Caco-2 (cell line): ENCODE measurements at regions not wholly inside any gene's neighbourhood (a gene's known extent, or its start where the extent isn't known, plus 50 kb on each side); places are given as distances from the start of the nearest gene placed in this dataset.

Experiments
- BruUV-seq: library from RNA; stranded (reverse); fragments of 400-500 nt; replicated peaks from 2 replicates; lab custom pipeline; 2021; lab: Mats Ljungman, UMichigan
- CTCF ChIA-PET: fragments of 300-600 bp; sonication (Branson Sonifier 250); formaldehyde crosslinking; loops from one replicate; lab custom pipeline; 2022; ENCODE audit warnings: antibody characterized with exemption; lab: Charles Lee
- POLR2A ChIA-PET: fragments of 300-600 bp; sonication (Branson Sonifier 250); formaldehyde crosslinking; loops from one replicate; lab custom pipeline; 2022; ENCODE audit warnings: antibody characterized with exemption; lab: Charles Lee
- DNase-seq, 2 experiments: peaks; one replicate each; pipeline versions ENCODE4 v3.0.0 to v3.0.0-alpha.2; 2020 to 2022
- H3K27me3 ChIP-seq: replicated peaks from 2 replicates; pipeline ENCODE4 v1.6.0; 2011; ENCODE audit warnings: low read length; ENCODE audit not compliant: control insufficient read depth, insufficient read depth
- H3K36me3 ChIP-seq: 2 replicates; pipeline ENCODE4 v1.5.1; 2011; ENCODE audit warnings: low read length; ENCODE audit not compliant: control insufficient read depth, insufficient read depth
- H3K4me1 ChIP-seq: fragments of 250-450 bp; sonication (Bioruptor Pico); 2 replicates; pipeline ENCODE4 v1.5.1; 2020; ENCODE audit warnings: mild to moderate bottlenecking
- H3K4me3 ChIP-seq: 2 replicates; pipeline ENCODE4 v1.5.1; 2011; ENCODE audit warnings: low read depth, mild to moderate bottlenecking, control low read depth, low read length
- H3K9me3 ChIP-seq: fragments of 250-450 bp; sonication (Bioruptor Pico); 2 replicates; pipeline ENCODE4 v1.5.1; 2020; ENCODE audit warnings: mild to moderate bottlenecking, moderate library complexity
- H3K27ac Mint-ChIP-seq: one replicate; pipeline ENCODE4 v1.8.0; 2022; ENCODE audit warnings: mixed read lengths; ENCODE audit not compliant: unreplicated experiment
- H3K27me3 Mint-ChIP-seq: one replicate; pipeline ENCODE4 v1.8.0; 2022; ENCODE audit warnings: mixed read lengths; ENCODE audit not compliant: insufficient read depth, unreplicated experiment
- H3K36me3 Mint-ChIP-seq: one replicate; pipeline ENCODE4 v1.8.0; 2022; ENCODE audit warnings: mild to moderate bottlenecking, mixed read lengths; ENCODE audit not compliant: insufficient read depth, unreplicated experiment
- H3K4me1 Mint-ChIP-seq: one replicate; pipeline ENCODE4 v1.8.0; 2022; ENCODE audit warnings: low read depth, mixed read lengths; ENCODE audit not compliant: unreplicated experiment
- H3K4me3 Mint-ChIP-seq: one replicate; pipeline ENCODE4 v1.8.0; 2022; ENCODE audit warnings: mild to moderate bottlenecking, moderate library complexity, mixed read lengths; ENCODE audit not compliant: unreplicated experiment
- H3K9me3 Mint-ChIP-seq: one replicate; pipeline ENCODE4 v1.8.0; 2022; ENCODE audit warnings: mixed read lengths; ENCODE audit not compliant: unreplicated experiment
- intact Hi-C: fragments of 100-400 bp; cut with micrococcal nuclease; formaldehyde crosslinking; loops from one replicate; pipeline ENCODE4 v1.10.0; 2022; ENCODE audit not compliant: unreplicated experiment
- TF ChIP-seq, protein P1 (sequence below), 2 experiments: fragments of 200-600 bp in 1 of 2; IDR thresholded peaks; 1 replicate in 1 of 2; 2 replicates in 1 of 2; pipeline versions ENCODE4 v1.5.1 to v1.8.0; 2011 to 2022; ENCODE audit warnings: antibody characterized with exemption in 1 of 2, control low read depth in 1 of 2, inconsistent platforms in 1 of 2, low read depth in 1 of 2, low read length in 1 of 2, mild to moderate bottlenecking in 1 of 2, moderate library complexity in 1 of 2; ENCODE audit not compliant: insufficient read depth in 1 of 2, severe bottlenecking in 1 of 2, unreplicated experiment in 1 of 2

DNA sequence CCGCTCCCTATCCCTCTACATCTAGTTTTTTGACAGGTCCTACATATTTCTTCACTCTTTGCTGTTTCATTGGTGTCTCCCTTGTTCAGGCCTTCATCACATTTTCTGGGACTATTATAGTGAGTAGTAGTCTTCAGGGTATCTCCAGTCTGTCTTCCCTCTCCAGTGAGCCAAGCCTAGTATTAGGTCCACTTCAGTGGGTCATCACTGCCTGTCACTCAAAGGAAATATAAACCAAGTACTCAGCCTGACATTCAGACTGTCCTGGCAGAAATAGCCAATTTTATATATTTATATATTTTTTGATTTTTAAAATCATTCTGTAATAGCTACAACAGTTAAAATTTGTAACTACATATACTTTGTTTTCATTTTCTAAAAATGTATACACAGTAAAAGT lies 137.8 kb downstream of the CYB561 start:
- no peaks in the 10 kb centered on the region for H3K36me3 ChIP-seq
- Mint-ChIP-seq H3K4me3 (no peak overlapping the region), H3K36me3 (no peaks in the 10 kb centered on the region), H3K27me3 (peaks cover 6% of the 10 kb centered on the region), H3K27ac (no peak overlapping the region), H3K4me1 (no peaks in the 10 kb centered on the region), H3K9me3 (peaks cover 11% of the 10 kb centered on the region)
- no peaks in the 10 kb centered on the region for H3K4me1 ChIP-seq
- TF ChIP-seq, protein P1, sequence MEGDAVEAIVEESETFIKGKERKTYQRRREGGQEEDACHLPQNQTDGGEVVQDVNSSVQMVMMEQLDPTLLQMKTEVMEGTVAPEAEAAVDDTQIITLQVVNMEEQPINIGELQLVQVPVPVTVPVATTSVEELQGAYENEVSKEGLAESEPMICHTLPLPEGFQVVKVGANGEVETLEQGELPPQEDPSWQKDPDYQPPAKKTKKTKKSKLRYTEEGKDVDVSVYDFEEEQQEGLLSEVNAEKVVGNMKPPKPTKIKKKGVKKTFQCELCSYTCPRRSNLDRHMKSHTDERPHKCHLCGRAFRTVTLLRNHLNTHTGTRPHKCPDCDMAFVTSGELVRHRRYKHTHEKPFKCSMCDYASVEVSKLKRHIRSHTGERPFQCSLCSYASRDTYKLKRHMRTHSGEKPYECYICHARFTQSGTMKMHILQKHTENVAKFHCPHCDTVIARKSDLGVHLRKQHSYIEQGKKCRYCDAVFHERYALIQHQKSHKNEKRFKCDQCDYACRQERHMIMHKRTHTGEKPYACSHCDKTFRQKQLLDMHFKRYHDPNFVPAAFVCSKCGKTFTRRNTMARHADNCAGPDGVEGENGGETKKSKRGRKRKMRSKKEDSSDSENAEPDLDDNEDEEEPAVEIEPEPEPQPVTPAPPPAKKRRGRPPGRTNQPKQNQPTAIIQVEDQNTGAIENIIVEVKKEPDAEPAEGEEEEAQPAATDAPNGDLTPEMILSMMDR (IDR thresholded peaks at IDR 0.05; ENCODE audit: insufficient read depth in 1 of 2, low read depth in 1 of 2, low read length in 1 of 2, severe bottlenecking in 1 of 2, unreplicated experiment in 1 of 2), result no peak
- H3K27me3 ChIP-seq, result no peaks in the 10 kb centered on the region
- DNase-seq, result no peak
- POLR2A ChIA-PET, result no interaction called here
- CTCF ChIA-PET, result no interaction called here
- no peaks in the 10 kb centered on the region for H3K9me3 ChIP-seq
- intact Hi-C loops, result no loop called here
- BruUV-seq, result no TSS peak
- H3K4me3 ChIP-seq, result no peak overlapping the region

DNA sequence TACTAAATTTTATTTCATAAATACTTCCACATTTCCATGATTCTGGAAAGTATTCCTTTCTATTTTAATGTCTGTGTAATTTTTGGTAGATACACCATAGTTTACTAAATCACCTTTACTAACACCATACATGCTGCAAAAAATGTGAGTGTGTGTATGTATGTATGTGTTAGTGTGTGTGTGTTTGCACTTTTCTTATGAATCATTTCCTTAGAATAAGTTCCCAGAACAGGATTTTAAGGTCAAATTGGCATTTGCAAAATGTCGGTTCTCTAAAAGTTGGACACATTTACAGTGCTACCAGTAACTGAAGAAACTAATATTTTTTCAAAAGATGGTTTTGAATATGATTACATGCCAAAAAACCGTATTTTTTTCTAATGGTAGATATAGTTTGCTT lies 137.1 kb downstream of the CYB561 start:
- H3K4me1 ChIP-seq, result no peaks in the 10 kb centered on the region
- no peak for DNase-seq
- H3K36me3 Mint-ChIP-seq, result no peaks in the 10 kb centered on the region
- no TSS peak for BruUV-seq
- H3K4me3 ChIP-seq, result no peak overlapping the region
- H3K27ac Mint-ChIP-seq, result no peak overlapping the region
- no peaks in the 10 kb centered on the region for H3K36me3 ChIP-seq
- H3K9me3 Mint-ChIP-seq, result peaks cover 11% of the 10 kb centered on the region
- H3K27me3 ChIP-seq, result no peaks in the 10 kb centered on the region
- TF ChIP-seq, protein P1 (IDR thresholded peaks at IDR 0.05; ENCODE audit: insufficient read depth in 1 of 2, low read depth in 1 of 2, low read length in 1 of 2, severe bottlenecking in 1 of 2, unreplicated experiment in 1 of 2), result no peak
- no peaks in the 10 kb centered on the region for H3K9me3 ChIP-seq
- H3K4me3 Mint-ChIP-seq, result no peak overlapping the region
- POLR2A ChIA-PET, result no interaction called here
- CTCF ChIA-PET, result no interaction called here
- H3K27me3 Mint-ChIP-seq, result peaks cover 6% of the 10 kb centered on the region
- H3K4me1 Mint-ChIP-seq, result no peaks in the 10 kb centered on the region
- intact Hi-C loops, result no loop called here

DNA sequence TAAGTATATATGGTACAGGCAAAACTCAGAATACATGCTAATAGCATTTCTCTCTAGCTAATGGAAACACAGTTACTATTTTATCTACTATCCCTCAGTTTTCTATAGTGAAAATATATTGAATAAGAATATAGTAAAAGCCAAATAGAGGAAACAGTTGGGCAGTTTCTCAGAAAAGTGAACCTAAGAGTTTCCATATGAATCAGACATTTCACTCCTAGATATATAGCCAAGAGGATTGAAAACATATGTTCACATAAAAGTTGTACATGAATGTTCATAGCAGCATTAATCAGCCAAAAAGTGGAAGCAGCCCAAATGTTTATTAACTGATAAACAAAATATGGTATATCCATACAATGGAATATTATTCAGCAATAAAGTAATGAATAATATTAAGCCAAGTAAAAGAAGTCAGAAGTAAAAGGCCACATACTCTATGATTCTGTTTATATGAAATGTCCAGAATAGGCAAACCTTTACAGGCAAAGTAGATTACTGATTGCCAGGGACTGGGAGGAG lies 134.6 kb downstream of the CYB561 start:
- Mint-ChIP-seq H3K4me1 (no peaks in the 10 kb centered on the region), H3K27me3 (peaks cover 10% of the 10 kb centered on the region), H3K9me3 (no peaks in the 10 kb centered on the region), H3K4me3 (no peak overlapping the region), H3K36me3 (no peaks in the 10 kb centered on the region), H3K27ac (no peak overlapping the region)
- Histone ChIP-seq H3K36me3 (no peaks in the 10 kb centered on the region), H3K4me3 (no peak overlapping the region), H3K27me3 (no peaks in the 10 kb centered on the region), H3K9me3 (no peaks in the 10 kb centered on the region), H3K4me1 (no peaks in the 10 kb centered on the region)
- no peak for DNase-seq
- intact Hi-C loops, result no loop called here
- BruUV-seq, result no TSS peak
- ChIA-PET POLR2A (no interaction called here), CTCF (no interaction called here)
- TF ChIP-seq, protein P1 (IDR thresholded peaks at IDR 0.05; ENCODE audit: insufficient read depth in 1 of 2, low read depth in 1 of 2, low read length in 1 of 2, severe bottlenecking in 1 of 2, unreplicated experiment in 1 of 2), result no peak
